ENCODE measurements at regions not wholly inside any gene's neighbourhood (a gene's known extent, or its start where the extent isn't known, plus 50 kb on each side); places are given as distances from the start of the nearest gene placed in this dataset.

GRCh38 chr16:63292036-63292435 lies 1255.8 kb upstream of the CDH8 start:
- no peak for DNase-seq (ENCODE audit: low read depth in 1 of 2, low spot score in 1 of 2)
- no peaks in the 10 kb centered on the region for H3K27me3 ChIP-seq
- H3K36me3 ChIP-seq = no peaks in the 10 kb centered on the region
- TF ChIP-seq CTCF (IDR thresholded peaks at IDR 0.05; ENCODE audit: low read depth, low read length) = no peak
- no peaks in the 10 kb centered on the region for H3K4me1 ChIP-seq (ENCODE audit: low read depth)
- H3K27ac ChIP-seq = no peak overlapping the region
- H3K9me3 ChIP-seq (ENCODE audit: low read depth) = no peaks in the 10 kb centered on the region
- H3K4me3 ChIP-seq = no peak overlapping the region

GRCh38 chr16:63289834-63290460 lies 1253.7 kb upstream of the CDH8 start:
- H3K27me3 ChIP-seq = no peaks in the 10 kb centered on the region
- H3K36me3 ChIP-seq = no peaks in the 10 kb centered on the region
- no peaks in the 10 kb centered on the region for H3K4me1 ChIP-seq (ENCODE audit: low read depth)
- peak; percentile 60 for TF ChIP-seq CTCF (IDR thresholded peaks at IDR 0.05; ENCODE audit: low read depth, low read length)
- no peak overlapping the region for H3K27ac ChIP-seq
- no peaks in the 10 kb centered on the region for H3K9me3 ChIP-seq (ENCODE audit: low read depth)
- H3K4me3 ChIP-seq = no peak overlapping the region
- DNase-seq (ENCODE audit: low read depth in 1 of 2, low spot score in 1 of 2) = peak; percentile 37 to 75

GRCh38 chr16:63287401-63287800 lies 1251.2 kb upstream of the CDH8 start:
- Histone ChIP-seq H3K9me3 (ENCODE audit: low read depth) (no peaks in the 10 kb centered on the region), H3K27ac (no peak overlapping the region), H3K4me1 (ENCODE audit: low read depth) (no peaks in the 10 kb centered on the region), H3K4me3 (no peak overlapping the region), H3K36me3 (no peaks in the 10 kb centered on the region), H3K27me3 (no peaks in the 10 kb centered on the region)
- no peak for TF ChIP-seq CTCF (IDR thresholded peaks at IDR 0.05; ENCODE audit: low read depth, low read length)
- no peak for DNase-seq (ENCODE audit: low read depth in 1 of 2, low spot score in 1 of 2)

- H3K4me1 ChIP-seq (ENCODE audit: low read depth) = no peaks in the 10 kb centered on the region
- DNase-seq (ENCODE audit: low read depth in 1 of 2, low spot score in 1 of 2) = no peak
- H3K9me3 ChIP-seq (ENCODE audit: low read depth) = no peaks in the 10 kb centered on the region
- no peaks in the 10 kb centered on the region for H3K27me3 ChIP-seq
- no peak overlapping the region for H3K27ac ChIP-seq
- no peaks in the 10 kb centered on the region for H3K36me3 ChIP-seq
- no peak overlapping the region for H3K4me3 ChIP-seq
- TF ChIP-seq CTCF (IDR thresholded peaks at IDR 0.05; ENCODE audit: low read depth, low read length) = no peak
Measured at GRCh38 chr16:63283721-63284120, 1247.5 kb upstream of the CDH8 start.

- no peak for TF ChIP-seq CTCF (IDR thresholded peaks at IDR 0.05; ENCODE audit: low read depth, low read length)
- H3K27ac ChIP-seq = no peak overlapping the region
- no peaks in the 10 kb centered on the region for H3K36me3 ChIP-seq
- H3K4me3 ChIP-seq = no peak overlapping the region
- peaks cover 7% of the 10 kb centered on the region for H3K4me1 ChIP-seq (ENCODE audit: low read depth)
- DNase-seq (ENCODE audit: low read depth in 1 of 2, low spot score in 1 of 2) = no peak
- no peaks in the 10 kb centered on the region for H3K9me3 ChIP-seq (ENCODE audit: low read depth)
- H3K27me3 ChIP-seq = no peaks in the 10 kb centered on the region
Measured at GRCh38 chr16:63244631-63245030, 1208.4 kb upstream of the CDH8 start.

All from cardiac muscle cell (in vitro differentiated cells and primary cell).